ENCODE measurements at regions not wholly inside any gene's neighbourhood (a gene's known extent, or its start where the extent isn't known, plus 50 kb on each side); places are given as distances from the start of the nearest gene placed in this dataset.

DNA sequence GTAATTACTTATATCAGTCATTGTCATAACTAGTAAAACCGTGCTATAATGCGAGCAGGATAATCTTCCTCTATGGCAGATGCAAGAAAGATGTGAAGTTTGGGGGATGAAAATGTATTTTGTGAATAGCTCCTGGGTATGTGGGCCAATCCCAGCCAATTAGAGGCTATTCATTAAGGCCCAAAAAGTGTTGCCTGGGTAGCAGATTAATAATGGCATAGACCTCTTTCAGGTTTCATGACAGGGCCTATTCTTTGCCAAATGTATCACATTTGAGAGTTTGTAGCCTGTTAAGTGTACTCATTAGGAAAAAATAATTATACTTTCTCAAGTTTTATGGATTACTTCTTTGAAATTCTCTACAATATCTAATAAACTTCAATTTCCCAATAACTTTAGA, 199.2 kb upstream of the POU3F2 start:
- TF ChIP-seq, protein P1, sequence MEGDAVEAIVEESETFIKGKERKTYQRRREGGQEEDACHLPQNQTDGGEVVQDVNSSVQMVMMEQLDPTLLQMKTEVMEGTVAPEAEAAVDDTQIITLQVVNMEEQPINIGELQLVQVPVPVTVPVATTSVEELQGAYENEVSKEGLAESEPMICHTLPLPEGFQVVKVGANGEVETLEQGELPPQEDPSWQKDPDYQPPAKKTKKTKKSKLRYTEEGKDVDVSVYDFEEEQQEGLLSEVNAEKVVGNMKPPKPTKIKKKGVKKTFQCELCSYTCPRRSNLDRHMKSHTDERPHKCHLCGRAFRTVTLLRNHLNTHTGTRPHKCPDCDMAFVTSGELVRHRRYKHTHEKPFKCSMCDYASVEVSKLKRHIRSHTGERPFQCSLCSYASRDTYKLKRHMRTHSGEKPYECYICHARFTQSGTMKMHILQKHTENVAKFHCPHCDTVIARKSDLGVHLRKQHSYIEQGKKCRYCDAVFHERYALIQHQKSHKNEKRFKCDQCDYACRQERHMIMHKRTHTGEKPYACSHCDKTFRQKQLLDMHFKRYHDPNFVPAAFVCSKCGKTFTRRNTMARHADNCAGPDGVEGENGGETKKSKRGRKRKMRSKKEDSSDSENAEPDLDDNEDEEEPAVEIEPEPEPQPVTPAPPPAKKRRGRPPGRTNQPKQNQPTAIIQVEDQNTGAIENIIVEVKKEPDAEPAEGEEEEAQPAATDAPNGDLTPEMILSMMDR (IDR thresholded peaks at IDR 0.05; ENCODE audit: insufficient read depth, low read depth, low read length): no peak
- no peak for TF ChIP-seq EZH2 (IDR thresholded peaks at IDR 0.05; ENCODE audit: insufficient read depth, low read length)
